ENCODE measurements at regions not wholly inside any gene's neighbourhood (a gene's known extent, or its start where the extent isn't known, plus 50 kb on each side); places are given as distances from the start of the nearest gene placed in this dataset.

GRCh38 chr17:69783865-69784264 lies 291.2 kb upstream of the KCNJ16 start:
- no peak overlapping the region for H3K4me3 Mint-ChIP-seq
- ATAC-seq (replicated peaks) (no peak), DNase-seq (no peak)
- peaks cover 10 to 12% of the 10 kb centered on the region in 2 donors for H3K9me3 Mint-ChIP-seq
- no peaks in the 10 kb centered on the region for H3K36me3 Mint-ChIP-seq
- H3K4me1 Mint-ChIP-seq, result no peaks in the 10 kb centered on the region
- H3K27me3 Mint-ChIP-seq, result no peaks in the 10 kb centered on the region
- no peak overlapping the region for H3K27ac Mint-ChIP-seq

- Mint-ChIP-seq H3K27ac (no peak overlapping the region), H3K9me3 (peaks cover 4 to 8% of the 10 kb centered on the region in 2 donors), H3K4me1 (no peaks in the 10 kb centered on the region), H3K36me3 (no peaks in the 10 kb centered on the region), H3K4me3 (no peak overlapping the region), H3K27me3 (peaks cover 0 to 4% of the 10 kb centered on the region in 2 donors)
- DNase-seq (no peak), ATAC-seq (replicated peaks) (no peak)
Measured at GRCh38 chr17:69788957-69789356, 286.1 kb upstream of the KCNJ16 start.

- Mint-ChIP-seq H3K4me3 (no peak overlapping the region), H3K36me3 (no peaks in the 10 kb centered on the region)
Measured at GRCh38 chr17:69796078-69796477, 278.9 kb upstream of the KCNJ16 start.

GRCh38 chr17:69800870-69801269 lies 274.2 kb upstream of the KCNJ16 start:
- no peaks in the 10 kb centered on the region for H3K36me3 Mint-ChIP-seq
- H3K27ac Mint-ChIP-seq, result no peak overlapping the region
- no peaks in the 10 kb centered on the region for H3K9me3 Mint-ChIP-seq
- no peaks in the 10 kb centered on the region for H3K4me1 Mint-ChIP-seq
- H3K27me3 Mint-ChIP-seq, result no peaks in the 10 kb centered on the region
- no peak overlapping the region for H3K4me3 Mint-ChIP-seq
- ATAC-seq (replicated peaks) (no peak), DNase-seq (no peak)

More at GRCh38 chr17:69796078-69796477, 278.9 kb upstream of the KCNJ16 start:
- Mint-ChIP-seq H3K9me3 (no peaks in the 10 kb centered on the region), H3K27me3 (peaks cover 0 to 4% of the 10 kb centered on the region in 2 donors), H3K4me1 (no peaks in the 10 kb centered on the region), H3K27ac (no peak overlapping the region)
- ATAC-seq (replicated peaks) (no peak), DNase-seq (no peak)

- H3K4me3 Mint-ChIP-seq, result no peak overlapping the region
- H3K27me3 Mint-ChIP-seq, result no peaks in the 10 kb centered on the region
- H3K27ac Mint-ChIP-seq, result no peak overlapping the region
- H3K36me3 Mint-ChIP-seq, result no peaks in the 10 kb centered on the region
- no peak for ATAC-seq (replicated peaks)
- H3K9me3 Mint-ChIP-seq, result no peaks in the 10 kb centered on the region
- DNase-seq, result no peak
- H3K4me1 Mint-ChIP-seq, result no peaks in the 10 kb centered on the region
Measured at GRCh38 chr17:69801368-69801767, 273.7 kb upstream of the KCNJ16 start.

GRCh38 chr17:69802045-69802740 lies 272.8 kb upstream of the KCNJ16 start:
- no peaks in the 10 kb centered on the region for H3K27me3 Mint-ChIP-seq
- DNase-seq (no peak), ATAC-seq (replicated peaks) (no peak)
- H3K36me3 Mint-ChIP-seq, result no peaks in the 10 kb centered on the region
- no peaks in the 10 kb centered on the region for H3K4me1 Mint-ChIP-seq
- no peak overlapping the region for H3K4me3 Mint-ChIP-seq
- H3K9me3 Mint-ChIP-seq, result no peaks in the 10 kb centered on the region
- no peak overlapping the region for H3K27ac Mint-ChIP-seq

- H3K36me3 Mint-ChIP-seq, result no peaks in the 10 kb centered on the region
- no peak overlapping the region for H3K4me3 Mint-ChIP-seq
- no peaks in the 10 kb centered on the region for H3K27me3 Mint-ChIP-seq
- H3K4me1 Mint-ChIP-seq, result no peaks in the 10 kb centered on the region
- DNase-seq, result no peak
- H3K27ac Mint-ChIP-seq, result no peak overlapping the region
- no peaks in the 10 kb centered on the region for H3K9me3 Mint-ChIP-seq
- no peak for ATAC-seq (replicated peaks)
Measured at GRCh38 chr17:69809331-69809730, 265.7 kb upstream of the KCNJ16 start.

GRCh38 chr17:69810326-69810965 lies 264.6 kb upstream of the KCNJ16 start:
- H3K27ac Mint-ChIP-seq, result no peak overlapping the region
- no peak overlapping the region for H3K4me3 Mint-ChIP-seq
- H3K27me3 Mint-ChIP-seq, result no peaks in the 10 kb centered on the region
- H3K9me3 Mint-ChIP-seq, result no peaks in the 10 kb centered on the region
- DNase-seq (no peak), ATAC-seq (replicated peaks) (no peak)
- H3K4me1 Mint-ChIP-seq, result no peaks in the 10 kb centered on the region
- H3K36me3 Mint-ChIP-seq, result no peaks in the 10 kb centered on the region

- H3K27me3 Mint-ChIP-seq, result no peaks in the 10 kb centered on the region
- DNase-seq (no peak), ATAC-seq (replicated peaks) (no peak)
Measured at GRCh38 chr17:69812240-69812837, 262.7 kb upstream of the KCNJ16 start.

GRCh38 chr17:69814031-69814430 lies 261.0 kb upstream of the KCNJ16 start:
- no peak for DNase-seq
- H3K27ac Mint-ChIP-seq, result no peak overlapping the region
- H3K27me3 Mint-ChIP-seq, result no peaks in the 10 kb centered on the region
- ATAC-seq (replicated peaks), result no peak
- H3K9me3 Mint-ChIP-seq, result no peaks in the 10 kb centered on the region
- peaks cover 0 to 2% of the 10 kb centered on the region in 2 donors for H3K4me1 Mint-ChIP-seq
- H3K36me3 Mint-ChIP-seq, result no peaks in the 10 kb centered on the region
- no peak overlapping the region for H3K4me3 Mint-ChIP-seq

More at GRCh38 chr17:69812240-69812837, 262.7 kb upstream of the KCNJ16 start:
- H3K4me3 Mint-ChIP-seq, result no peak overlapping the region
- H3K9me3 Mint-ChIP-seq, result no peaks in the 10 kb centered on the region
- H3K27ac Mint-ChIP-seq, result no peak overlapping the region
- no peaks in the 10 kb centered on the region for H3K4me1 Mint-ChIP-seq
- no peaks in the 10 kb centered on the region for H3K36me3 Mint-ChIP-seq

GRCh38 chr17:69815406-69815805 lies 259.6 kb upstream of the KCNJ16 start:
- Mint-ChIP-seq H3K9me3 (no peaks in the 10 kb centered on the region), H3K4me1 (peaks cover 0 to 2% of the 10 kb centered on the region in 2 donors), H3K4me3 (no peak overlapping the region), H3K27ac (no peak overlapping the region), H3K36me3 (no peaks in the 10 kb centered on the region), H3K27me3 (no peaks in the 10 kb centered on the region)
- ATAC-seq (replicated peaks), result no peak
- no peak for DNase-seq

- no peak for ATAC-seq (replicated peaks)
- H3K4me1 Mint-ChIP-seq, result peaks cover 0 to 2% of the 10 kb centered on the region in 2 donors
- DNase-seq, result no peak
- H3K9me3 Mint-ChIP-seq, result peaks cover 0 to 4% of the 10 kb centered on the region in 2 donors
- H3K36me3 Mint-ChIP-seq, result no peaks in the 10 kb centered on the region
- H3K27me3 Mint-ChIP-seq, result no peaks in the 10 kb centered on the region
- no peak overlapping the region for H3K27ac Mint-ChIP-seq
- H3K4me3 Mint-ChIP-seq, result no peak overlapping the region
Measured at GRCh38 chr17:69818467-69818866, 256.6 kb upstream of the KCNJ16 start.

GRCh38 chr17:69819316-69820087 lies 255.5 kb upstream of the KCNJ16 start:
- H3K4me1 Mint-ChIP-seq, result peaks cover 0 to 2% of the 10 kb centered on the region in 2 donors
- DNase-seq (no peak), ATAC-seq (replicated peaks) (no peak)
- no peak overlapping the region for H3K4me3 Mint-ChIP-seq
- no peak overlapping the region for H3K27ac Mint-ChIP-seq
- peaks cover 0 to 4% of the 10 kb centered on the region in 2 donors for H3K9me3 Mint-ChIP-seq
- H3K27me3 Mint-ChIP-seq, result no peaks in the 10 kb centered on the region
- H3K36me3 Mint-ChIP-seq, result no peaks in the 10 kb centered on the region

GRCh38 chr17:69820876-69821473 lies 254.1 kb upstream of the KCNJ16 start:
- no peak overlapping the region for H3K4me3 Mint-ChIP-seq
- peaks cover 0 to 6% of the 10 kb centered on the region in 2 donors for H3K9me3 Mint-ChIP-seq
- no peak for DNase-seq
- no peak overlapping the region for H3K27ac Mint-ChIP-seq
- no peaks in the 10 kb centered on the region for H3K36me3 Mint-ChIP-seq
- ATAC-seq (replicated peaks), result no peak
- no peaks in the 10 kb centered on the region for H3K27me3 Mint-ChIP-seq
- peaks cover 0 to 2% of the 10 kb centered on the region in 2 donors for H3K4me1 Mint-ChIP-seq

All from stimulated activated naive B cell treated with anti-CD40 and anti-IgM and Interleukin-4, amounts not matched to agents 10 μg/mL and 1 μg/mL and 100 μg/mL, for 72 hours (primary cell).